Progenitor cell of endocrine pancreas (in vitro differentiated cells): ENCODE measurements at regions not wholly inside any gene's neighbourhood (a gene's known extent, or its start where the extent isn't known, plus 50 kb on each side); places are given as distances from the start of the nearest gene placed in this dataset.

Experiments
- DNase-seq: peaks from one replicate; pipeline ENCODE4 v3.0.0; 2021; ENCODE audit warnings: low spot score; ENCODE audit not compliant: unreplicated experiment
- H3K27ac Mint-ChIP-seq: 2 replicates; pipeline ENCODE4 v1.8.0; 2021; ENCODE audit warnings: mild to moderate bottlenecking, moderate library complexity, mixed read lengths
- H3K27me3 Mint-ChIP-seq: 2 replicates; pipeline ENCODE4 v1.8.0; 2021; ENCODE audit warnings: mixed read lengths
- H3K36me3 Mint-ChIP-seq: 2 replicates; pipeline ENCODE4 v1.8.0; 2022; ENCODE audit warnings: mixed read lengths; ENCODE audit not compliant: insufficient read depth
- H3K4me1 Mint-ChIP-seq: 2 replicates; pipeline ENCODE4 v1.8.0; 2021; ENCODE audit warnings: low read depth, mixed read lengths
- H3K4me3 Mint-ChIP-seq: 2 replicates; pipeline ENCODE4 v1.8.0; 2021; ENCODE audit warnings: low read depth, mild to moderate bottlenecking, moderate library complexity, mixed read lengths
- H3K9me3 Mint-ChIP-seq: 2 replicates; pipeline ENCODE4 v1.8.0; 2021; ENCODE audit warnings: low read depth, mixed read lengths
- TF ChIP-seq, protein P1 (sequence below): fragments of 200-600 bp; sonication (generic); IDR thresholded peaks from one replicate; pipeline ENCODE4 v1.5.0; 2021; ENCODE audit warnings: antibody characterized with exemption, mild to moderate bottlenecking; ENCODE audit not compliant: unreplicated experiment

- TF ChIP-seq, protein P1, sequence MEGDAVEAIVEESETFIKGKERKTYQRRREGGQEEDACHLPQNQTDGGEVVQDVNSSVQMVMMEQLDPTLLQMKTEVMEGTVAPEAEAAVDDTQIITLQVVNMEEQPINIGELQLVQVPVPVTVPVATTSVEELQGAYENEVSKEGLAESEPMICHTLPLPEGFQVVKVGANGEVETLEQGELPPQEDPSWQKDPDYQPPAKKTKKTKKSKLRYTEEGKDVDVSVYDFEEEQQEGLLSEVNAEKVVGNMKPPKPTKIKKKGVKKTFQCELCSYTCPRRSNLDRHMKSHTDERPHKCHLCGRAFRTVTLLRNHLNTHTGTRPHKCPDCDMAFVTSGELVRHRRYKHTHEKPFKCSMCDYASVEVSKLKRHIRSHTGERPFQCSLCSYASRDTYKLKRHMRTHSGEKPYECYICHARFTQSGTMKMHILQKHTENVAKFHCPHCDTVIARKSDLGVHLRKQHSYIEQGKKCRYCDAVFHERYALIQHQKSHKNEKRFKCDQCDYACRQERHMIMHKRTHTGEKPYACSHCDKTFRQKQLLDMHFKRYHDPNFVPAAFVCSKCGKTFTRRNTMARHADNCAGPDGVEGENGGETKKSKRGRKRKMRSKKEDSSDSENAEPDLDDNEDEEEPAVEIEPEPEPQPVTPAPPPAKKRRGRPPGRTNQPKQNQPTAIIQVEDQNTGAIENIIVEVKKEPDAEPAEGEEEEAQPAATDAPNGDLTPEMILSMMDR: no peak
- no peak for DNase-seq
- H3K27me3 Mint-ChIP-seq: no peaks in the 10 kb centered on the region
- H3K36me3 Mint-ChIP-seq: no peaks in the 10 kb centered on the region
- no peaks in the 10 kb centered on the region for H3K4me1 Mint-ChIP-seq
- no peak overlapping the region for H3K4me3 Mint-ChIP-seq
- H3K9me3 Mint-ChIP-seq: no peaks in the 10 kb centered on the region
- no peak overlapping the region for H3K27ac Mint-ChIP-seq
These were observed 375.4 kb upstream of the PTCHD4 start for GRCh38 chr6:48486373-48486772.

DNA sequence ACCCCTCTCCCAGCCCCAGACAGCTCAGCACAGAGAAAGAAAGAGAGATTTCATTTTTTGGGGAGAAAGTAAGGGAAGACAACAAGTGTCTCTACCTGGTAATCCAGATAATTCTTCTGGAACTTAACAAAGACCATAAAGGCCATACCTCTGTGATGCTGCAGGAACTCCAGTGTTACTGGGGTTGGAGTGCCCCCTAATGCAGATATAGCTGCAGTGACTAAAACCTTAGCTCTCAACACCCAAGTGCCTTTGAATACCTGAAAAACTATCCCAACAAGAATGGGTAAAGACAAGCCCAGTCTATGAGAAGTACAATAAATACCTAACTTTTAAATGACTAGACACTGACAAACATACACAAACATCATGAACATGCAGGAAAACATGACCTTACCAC is 365.3 kb upstream of the PTCHD4 start:
- Mint-ChIP-seq H3K4me3 (no peak overlapping the region), H3K27ac (no peak overlapping the region), H3K9me3 (no peaks in the 10 kb centered on the region), H3K4me1 (peaks cover 13% of the 10 kb centered on the region), H3K27me3 (no peaks in the 10 kb centered on the region), H3K36me3 (no peaks in the 10 kb centered on the region)
- no peak for DNase-seq
- TF ChIP-seq, protein P1: peak; percentile 36

DNA sequence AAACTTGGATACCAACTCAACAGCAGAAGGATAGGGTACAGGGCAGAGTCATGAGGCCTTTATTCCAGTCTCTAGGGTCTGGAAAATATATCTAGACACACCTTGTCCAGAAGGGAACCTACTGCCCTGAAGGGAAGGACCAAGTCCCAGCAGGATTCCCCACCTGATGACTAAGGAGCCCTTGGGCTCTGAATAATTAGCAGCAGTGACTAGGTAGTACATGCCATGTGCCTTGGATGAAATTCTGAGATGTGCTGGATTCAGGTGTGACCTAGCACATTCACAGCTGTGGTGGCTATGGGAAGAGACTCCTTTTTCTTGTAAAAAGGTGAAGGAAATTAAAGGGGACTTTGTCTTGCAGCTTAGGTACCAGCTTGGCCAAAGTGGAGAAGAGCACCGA is 364.3 kb upstream of the PTCHD4 start:
- Mint-ChIP-seq H3K27ac (no peak overlapping the region), H3K9me3 (no peaks in the 10 kb centered on the region), H3K27me3 (no peaks in the 10 kb centered on the region), H3K4me1 (peaks cover 13% of the 10 kb centered on the region), H3K36me3 (no peaks in the 10 kb centered on the region), H3K4me3 (no peak overlapping the region)
- TF ChIP-seq, protein P1: no peak
- no peak for DNase-seq

DNA sequence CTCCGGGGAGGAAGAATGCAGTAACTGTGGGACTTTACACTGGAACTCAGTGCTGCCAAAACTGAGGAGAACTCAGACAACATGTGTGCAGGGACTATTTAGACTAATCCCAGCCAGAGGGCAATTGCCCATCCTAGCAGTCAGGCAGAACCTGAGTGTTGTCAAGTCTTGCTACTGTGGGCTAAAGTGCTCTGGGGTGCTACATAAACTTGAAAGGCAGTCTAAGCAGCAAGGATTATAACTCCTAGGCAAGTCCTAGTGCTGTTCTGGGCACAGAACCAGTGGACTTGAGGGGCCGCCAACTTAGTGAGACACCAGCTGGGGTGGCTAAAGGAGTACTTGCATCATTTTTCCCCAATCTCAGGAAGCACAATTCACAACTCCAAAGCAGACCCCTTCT is 363.8 kb upstream of the PTCHD4 start:
- no peak overlapping the region for H3K4me3 Mint-ChIP-seq
- TF ChIP-seq, protein P1: no peak
- no peak overlapping the region for H3K27ac Mint-ChIP-seq
- H3K4me1 Mint-ChIP-seq: peaks cover 13% of the 10 kb centered on the region
- no peaks in the 10 kb centered on the region for H3K36me3 Mint-ChIP-seq
- DNase-seq: no peak
- H3K9me3 Mint-ChIP-seq: no peaks in the 10 kb centered on the region
- no peaks in the 10 kb centered on the region for H3K27me3 Mint-ChIP-seq

DNA sequence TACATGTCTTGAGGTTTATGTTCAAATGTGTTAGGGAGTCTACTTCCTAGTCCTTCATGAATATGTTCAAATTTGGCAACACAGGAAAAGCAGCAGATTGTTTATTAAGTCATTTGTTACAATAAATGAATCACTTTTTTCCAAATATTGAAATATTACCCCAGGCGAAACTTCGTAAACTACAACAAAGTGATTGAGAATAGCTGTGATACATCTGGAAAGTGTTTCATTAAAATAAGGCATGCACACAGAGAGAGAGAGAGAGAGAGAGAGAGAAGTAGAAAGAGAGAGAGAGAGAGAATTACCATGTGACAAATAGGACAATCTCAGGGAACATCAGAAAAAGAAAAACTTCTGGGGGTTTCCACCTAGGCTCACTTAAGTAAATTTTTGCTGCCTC is 363.1 kb upstream of the PTCHD4 start:
- no peak for DNase-seq
- Mint-ChIP-seq H3K9me3 (no peaks in the 10 kb centered on the region), H3K4me1 (peaks cover 13% of the 10 kb centered on the region), H3K36me3 (no peaks in the 10 kb centered on the region), H3K4me3 (no peak overlapping the region), H3K27ac (no peak overlapping the region), H3K27me3 (no peaks in the 10 kb centered on the region)
- TF ChIP-seq, protein P1: no peak

DNA sequence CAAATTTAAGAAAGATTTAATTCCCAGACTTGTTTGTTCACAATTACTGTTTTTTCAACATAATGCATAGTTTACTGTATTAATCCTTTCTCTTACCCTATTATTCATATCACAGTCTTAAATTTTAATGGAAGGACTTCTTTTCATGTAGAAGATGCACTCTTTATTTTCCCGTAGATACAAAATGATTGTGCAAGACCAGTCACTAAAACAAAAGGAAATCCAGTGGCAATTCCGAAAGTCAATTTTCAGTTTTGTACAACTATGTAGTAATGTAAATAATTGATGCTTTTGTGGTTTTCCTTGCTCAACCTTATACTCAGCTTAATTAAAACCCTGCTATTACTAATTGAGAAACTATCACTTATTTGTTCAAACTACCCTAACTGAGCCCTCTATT is 361.5 kb upstream of the PTCHD4 start:
- no peak for DNase-seq
- no peaks in the 10 kb centered on the region for H3K27me3 Mint-ChIP-seq
- no peaks in the 10 kb centered on the region for H3K9me3 Mint-ChIP-seq
- no peak overlapping the region for H3K27ac Mint-ChIP-seq
- peaks cover 10% of the 10 kb centered on the region for H3K4me1 Mint-ChIP-seq
- H3K4me3 Mint-ChIP-seq: no peak overlapping the region
- TF ChIP-seq, protein P1: no peak
- H3K36me3 Mint-ChIP-seq: no peaks in the 10 kb centered on the region
